Tibial nerve (tissue), 4 donors: ENCODE measurements at regions not wholly inside any gene's neighbourhood (a gene's known extent, or its start where the extent isn't known, plus 50 kb on each side); places are given as distances from the start of the nearest gene placed in this dataset.

Source experiments
- CTCF ChIP-seq, 5 experiments: fragments of 200-600 bp in 3 of 5; fragments of 450-650 bp in 2 of 5; sonication (generic) in 3 of 5; IDR thresholded peaks; one replicate each; pipeline ENCODE4 v1.5.1; 2016 to 2019; ENCODE audit warnings: antibody characterized with exemption in 5 of 5, mild to moderate bottlenecking in 3 of 5, moderate library complexity in 2 of 5
- EP300 ChIP-seq, 2 donors: sonication (generic); formaldehyde crosslinking; IDR thresholded peaks; one replicate each; pipeline ENCODE4 v1.6.1; 2017; ENCODE audit warnings: antibody characterized with exemption in 2 of 2, mild to moderate bottlenecking in 1 of 2
- POLR2A ChIP-seq, 2 donors: fragments of 450-650 bp; IDR thresholded peaks; one replicate each; pipeline ENCODE4 v1.6.1; 2017; ENCODE audit warnings: antibody characterized with exemption in 2 of 2, mild to moderate bottlenecking in 2 of 2, moderate library complexity in 2 of 2

GRCh38 chr5:106277540-106278096 lies 1393.1 kb downstream of the EFNA5 start:
- TF ChIP-seq CTCF (IDR thresholded peaks at IDR 0.05): no peak
- no peak for TF ChIP-seq POLR2A (IDR thresholded peaks at IDR 0.05)
- no peak for TF ChIP-seq EP300 (IDR thresholded peaks at IDR 0.05)
